ENCODE measurements at regions not wholly inside any gene's neighbourhood (a gene's known extent, or its start where the extent isn't known, plus 50 kb on each side); places are given as distances from the start of the nearest gene placed in this dataset.

- no CpG with 5 or more reads among the region's 2 CpGs for WGBS (ENCODE audit: extremely low coverage, insufficient read length, low lambda C conversion rate)
- Histone ChIP-seq H3K23me2 (ENCODE audit: insufficient read length, low read depth, low read length, poor library complexity, severe bottlenecking) (no peaks in the 10 kb centered on the region), H3K4me1 (ENCODE audit: insufficient read depth, low read length) (no peaks in the 10 kb centered on the region), H4K5ac (ENCODE audit: insufficient read length, low read depth, low read length) (no peak overlapping the region), H2AK5ac (ENCODE audit: insufficient read length, low read length) (no peak overlapping the region), H3T11ph (ENCODE audit: low read length) (no peak overlapping the region), H3K9ac (ENCODE audit: extremely low read depth, insufficient read length, low read length) (no peak overlapping the region), H2BK5ac (ENCODE audit: insufficient read length, low read length) (no peak overlapping the region), H3K4me2 (ENCODE audit: insufficient read depth, insufficient read length, low read length) (no peak overlapping the region), H3K9me3 (ENCODE audit: control insufficient read depth, low read depth, low read length) (no peaks in the 10 kb centered on the region), H3K14ac (ENCODE audit: insufficient read depth, low read length) (no peak overlapping the region), H4K91ac (ENCODE audit: insufficient read length, low read depth, low read length) (no peak overlapping the region), H3K4ac (ENCODE audit: low read depth, low read length) (no peak overlapping the region), H3K79me1 (ENCODE audit: insufficient read depth, low read depth, low read length, poor library complexity, severe bottlenecking) (no peaks in the 10 kb centered on the region), H3K56ac (ENCODE audit: insufficient read length, low read depth, low read length) (no peak overlapping the region), H4K20me1 (ENCODE audit: control insufficient read depth, insufficient read depth, insufficient read length) (no peaks in the 10 kb centered on the region), H2BK20ac (ENCODE audit: low read depth, low read length, poor library complexity, severe bottlenecking) (no peak overlapping the region), H2AFZ (ENCODE audit: low read length) (no peak overlapping the region), H3K27me3 (ENCODE audit: insufficient read depth, low read length) (no peaks in the 10 kb centered on the region), H3K27ac (ENCODE audit: insufficient read length, low read depth, low read length) (no peak overlapping the region), H3K23ac (ENCODE audit: insufficient read length, low read depth, low read length) (no peak overlapping the region), H2BK12ac (ENCODE audit: insufficient read length, low read depth, low read length) (no peak overlapping the region), H4K8ac (replicated peaks; ENCODE audit: insufficient read length, low read depth, low read length) (no peak overlapping the region), H2BK15ac (ENCODE audit: low read depth, low read length) (no peak overlapping the region), H2BK120ac (ENCODE audit: low read depth, low read length, poor library complexity, severe bottlenecking) (no peak overlapping the region), H3K79me2 (ENCODE audit: insufficient read depth, low read length) (no peaks in the 10 kb centered on the region), H3K18ac (ENCODE audit: insufficient read length, low read depth, low read length) (no peak overlapping the region)
- no peak overlapping the region for H3K4me3 Mint-ChIP-seq
- no peaks in the 10 kb centered on the region for H3K36me3 Mint-ChIP-seq (ENCODE audit: insufficient read depth in 1 of 3, low read depth in 3 of 3)
- no peak for DNase-seq
- peaks cover 8% of the 10 kb centered on the region in 2 experiments for H3K4me1 Mint-ChIP-seq
- no peaks in the 10 kb centered on the region for H3K27me3 Mint-ChIP-seq (ENCODE audit: low read depth)
- H3K9me3 Mint-ChIP-seq: no peaks in the 10 kb centered on the region
- no peak for TF ChIP-seq CTCF (conservative IDR thresholded peaks at IDR 0.05)
- H3K27ac Mint-ChIP-seq: no peak overlapping the region
These were observed 791.7 kb downstream of the FAM181B start for GRCh38 chr11:81941998-81942397.

Measured in H9 (cell line).